Spleen (tissue), 7 donors: ENCODE measurements at regions not wholly inside any gene's neighbourhood (a gene's known extent, or its start where the extent isn't known, plus 50 kb on each side); places are given as distances from the start of the nearest gene placed in this dataset.

Source experiments
- CTCF ChIP-seq, 11 experiments: fragments of 200-600 bp in 7 of 11; fragments of 450-650 bp in 4 of 11; sonication (generic) in 4 of 11; IDR thresholded peaks in 8 of 11; conservative IDR thresholded peaks in 3 of 11; 1 replicate in 7 of 11; 2 replicates in 4 of 11; pipeline versions ENCODE4 v1.4.0 to v1.8.0; 2016 to 2021; ENCODE audit warnings: antibody characterized with exemption in 11 of 11, inconsistent platforms in 4 of 11, mild to moderate bottlenecking in 1 of 11
- POLR2A ChIP-seq, 3 donors: fragments of 450-650 bp; IDR thresholded peaks; one replicate each; pipeline ENCODE4 v1.5.1; 2017; ENCODE audit warnings: antibody characterized with exemption in 3 of 3, mild to moderate bottlenecking in 1 of 3
- POLR2AphosphoS5 ChIP-seq, 3 donors: sonication (generic); formaldehyde crosslinking; IDR thresholded peaks; one replicate each; pipeline ENCODE4 v1.5.1; 2017; ENCODE audit warnings: antibody characterized with exemption in 3 of 3
- donor health status: DM: no; HTN: no; CAD: no; lungs with moderate emphysema.
- donor health status: DM: no; HTN: no; CAD: no.
- donor health status: DM: no; HTN: no; CAD: no.

DNA sequence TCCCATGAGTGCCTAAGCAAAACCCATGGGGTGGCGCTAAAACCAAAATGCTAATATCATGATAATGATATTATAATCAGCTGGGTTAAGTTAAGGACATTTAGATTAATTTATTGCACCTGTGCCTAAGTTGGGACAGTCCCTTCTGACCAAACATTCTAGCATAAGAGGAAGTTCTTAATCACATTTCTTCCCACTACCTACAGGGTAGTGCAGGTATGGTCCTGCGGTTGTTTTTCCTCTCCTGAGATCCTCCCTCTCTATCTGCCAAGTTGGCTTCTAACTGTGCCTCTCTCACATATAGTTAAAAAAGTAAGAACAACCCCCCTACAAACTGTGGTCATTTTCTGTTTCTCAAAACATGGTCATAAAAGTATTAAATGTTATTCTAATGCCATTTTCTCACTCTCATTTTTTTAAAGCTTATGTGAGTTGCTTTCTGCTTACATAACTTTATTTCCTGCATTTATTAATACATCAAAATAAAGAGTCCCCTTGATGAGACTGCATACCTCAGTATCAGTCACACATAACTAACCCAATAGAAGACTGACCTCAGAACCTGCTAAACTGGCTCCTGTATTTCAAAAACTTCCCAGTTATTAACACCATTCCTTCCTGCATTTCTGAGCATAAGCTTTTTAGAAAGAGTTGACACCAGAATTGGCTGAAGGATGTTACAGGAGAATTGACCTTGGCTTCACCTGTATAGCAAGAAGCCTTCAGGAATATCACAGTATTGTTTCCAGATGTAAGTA lies 1332.5 kb downstream of the FSTL5 start:
- TF ChIP-seq POLR2A (IDR thresholded peaks at IDR 0.05) (no peak), POLR2AphosphoS5 (IDR thresholded peaks at IDR 0.05) (no peak), CTCF (IDR thresholded peaks at IDR 0.05 in 8 of 11, conservative IDR thresholded peaks at IDR 0.05 in 3 of 11) (no peak)
